ENCODE measurements at regions not wholly inside any gene's neighbourhood (a gene's known extent, or its start where the extent isn't known, plus 50 kb on each side); places are given as distances from the start of the nearest gene placed in this dataset.

- TF ChIP-seq CTCF (conservative IDR thresholded peaks at IDR 0.05; ENCODE audit: low read depth, low read length) (no peak), EZH2 (IDR thresholded peaks at IDR 0.05; ENCODE audit: low read length, unreplicated experiment) (no peak), EZH2phosphoT487 (IDR thresholded peaks at IDR 0.05; ENCODE audit: borderline replicate concordance, low read length) (no peak)
- DNase-seq = no peak
- H3K9ac ChIP-seq (ENCODE audit: low read length) = no peak overlapping the region
- H3K36me3 ChIP-seq (ENCODE audit: low read depth, low read length) = no peaks in the 10 kb centered on the region
- no peaks in the 10 kb centered on the region for H3K4me1 ChIP-seq (ENCODE audit: insufficient read depth, low read length)
- no peaks in the 10 kb centered on the region for H3F3A ChIP-seq (ENCODE audit: low read length, unreplicated experiment)
- H2AFZ ChIP-seq (ENCODE audit: low read length) = no peak overlapping the region
- no peaks in the 10 kb centered on the region for H3K27me3 ChIP-seq (ENCODE audit: low read length)
- no peaks in the 10 kb centered on the region for H3K9me3 ChIP-seq (ENCODE audit: low read length)
- no peaks in the 10 kb centered on the region for H4K20me1 ChIP-seq (ENCODE audit: low read length)
- POLR2A ChIA-PET (ENCODE audit: unreplicated experiment) = no interaction called here
- H3K9me2 ChIP-seq (replicated peaks; ENCODE audit: low read length) = no peaks in the 10 kb centered on the region
- H3K4me2 ChIP-seq (ENCODE audit: low read length) = no peak overlapping the region
- no TSS peak for BruUV-seq (replicated peaks)
- no peak overlapping the region for H3K27ac ChIP-seq (ENCODE audit: low read length)
- no peak overlapping the region for H3K4me3 ChIP-seq (ENCODE audit: low read length)
- no peaks in the 10 kb centered on the region for H3K79me2 ChIP-seq (ENCODE audit: low read length)
- no peak for ATAC-seq
- intact Hi-C loops (cut with micrococcal nuclease) = no loop called here
- CTCF ChIA-PET = no interaction called here
Measured at GRCh38 chr20:56697476-56697875, 68.4 kb downstream of the TFAP2C start.

GRCh38 chr20:56698297-56698696, 69.2 kb downstream of the TFAP2C start:
- ATAC-seq (no peak), DNase-seq (no peak)
- Histone ChIP-seq H3K36me3 (ENCODE audit: low read depth, low read length) (no peaks in the 10 kb centered on the region), H3K9ac (ENCODE audit: low read length) (no peak overlapping the region), H3K4me3 (ENCODE audit: low read length) (no peak overlapping the region), H3K4me2 (ENCODE audit: low read length) (no peak overlapping the region), H3F3A (ENCODE audit: low read length, unreplicated experiment) (no peaks in the 10 kb centered on the region), H3K4me1 (ENCODE audit: insufficient read depth, low read length) (no peaks in the 10 kb centered on the region), H3K9me3 (ENCODE audit: low read length) (no peaks in the 10 kb centered on the region), H2AFZ (ENCODE audit: low read length) (no peak overlapping the region), H3K27ac (ENCODE audit: low read length) (no peak overlapping the region), H4K20me1 (ENCODE audit: low read length) (no peaks in the 10 kb centered on the region), H3K27me3 (ENCODE audit: low read length) (no peaks in the 10 kb centered on the region), H3K79me2 (ENCODE audit: low read length) (no peaks in the 10 kb centered on the region), H3K9me2 (replicated peaks; ENCODE audit: low read length) (no peaks in the 10 kb centered on the region)
- ChIA-PET CTCF (no interaction called here), POLR2A (ENCODE audit: unreplicated experiment) (no interaction called here)
- BruUV-seq (replicated peaks) = no TSS peak
- no peak for TF ChIP-seq EZH2phosphoT487 (IDR thresholded peaks at IDR 0.05; ENCODE audit: borderline replicate concordance, low read length)
- TF ChIP-seq EZH2 (IDR thresholded peaks at IDR 0.05; ENCODE audit: low read length, unreplicated experiment) = no peak
- no peak for TF ChIP-seq CTCF (conservative IDR thresholded peaks at IDR 0.05; ENCODE audit: low read depth, low read length)
- intact Hi-C loops (cut with micrococcal nuclease) = no loop called here

GRCh38 chr20:56698749-56699148, 69.6 kb downstream of the TFAP2C start:
- no peak overlapping the region for H3K9ac ChIP-seq (ENCODE audit: low read length)
- POLR2A ChIA-PET (ENCODE audit: unreplicated experiment) = no interaction called here
- H4K20me1 ChIP-seq (ENCODE audit: low read length) = no peaks in the 10 kb centered on the region
- no peaks in the 10 kb centered on the region for H3F3A ChIP-seq (ENCODE audit: low read length, unreplicated experiment)
- H2AFZ ChIP-seq (ENCODE audit: low read length) = no peak overlapping the region
- no peaks in the 10 kb centered on the region for H3K9me3 ChIP-seq (ENCODE audit: low read length)
- ATAC-seq (no peak), DNase-seq (no peak)
- no peak overlapping the region for H3K27ac ChIP-seq (ENCODE audit: low read length)
- no peak for TF ChIP-seq EZH2 (IDR thresholded peaks at IDR 0.05; ENCODE audit: low read length, unreplicated experiment)
- no peak for TF ChIP-seq EZH2phosphoT487 (IDR thresholded peaks at IDR 0.05; ENCODE audit: borderline replicate concordance, low read length)
- TF ChIP-seq CTCF (conservative IDR thresholded peaks at IDR 0.05; ENCODE audit: low read depth, low read length) = no peak
- no peaks in the 10 kb centered on the region for H3K79me2 ChIP-seq (ENCODE audit: low read length)
- BruUV-seq (replicated peaks) = no TSS peak
- H3K36me3 ChIP-seq (ENCODE audit: low read depth, low read length) = no peaks in the 10 kb centered on the region
- H3K4me1 ChIP-seq (ENCODE audit: insufficient read depth, low read length) = no peaks in the 10 kb centered on the region
- H3K4me2 ChIP-seq (ENCODE audit: low read length) = no peak overlapping the region
- intact Hi-C loops (cut with micrococcal nuclease) = no loop called here
- H3K27me3 ChIP-seq (ENCODE audit: low read length) = no peaks in the 10 kb centered on the region
- CTCF ChIA-PET = no interaction called here
- H3K4me3 ChIP-seq (ENCODE audit: low read length) = no peak overlapping the region
- H3K9me2 ChIP-seq (replicated peaks; ENCODE audit: low read length) = no peaks in the 10 kb centered on the region

Measured in PC-3 (cell line).